H1 (cell line): ENCODE measurements at regions not wholly inside any gene's neighbourhood (a gene's known extent, or its start where the extent isn't known, plus 50 kb on each side); places are given as distances from the start of the nearest gene placed in this dataset.

Experiments used
- CREB1 ChIP-seq: IDR thresholded peaks from 2 replicates; pipeline ENCODE4 v1.6.1; 2012; ENCODE audit warnings: inconsistent platforms
- KDM4A ChIP-seq: IDR thresholded peaks from one replicate; pipeline ENCODE4 v1.7.1; 2012; ENCODE audit warnings: low read depth, mild to moderate bottlenecking, moderate library complexity, low read length, inconsistent platforms; ENCODE audit not compliant: severe bottlenecking
- TCF12 ChIP-seq: IDR thresholded peaks from 2 replicates; pipeline ENCODE4 v1.6.1; 2011; ENCODE audit warnings: low read depth, mild to moderate bottlenecking, low read length

- TF ChIP-seq TCF12, result no peak
- no peak for TF ChIP-seq KDM4A
- no peak for TF ChIP-seq CREB1
These were observed 1514.8 kb downstream of the SI start (continued) for GRCh38 chr3:163563485-163563884.
